Urinary bladder (tissue), 3 donors: ENCODE measurements at regions not wholly inside any gene's neighbourhood (a gene's known extent, or its start where the extent isn't known, plus 50 kb on each side); places are given as distances from the start of the nearest gene placed in this dataset.

ENCODE experiments used
- DNase-seq: peaks from one replicate; pipeline ENCODE4 v3.0.0-alpha.2; 2015; ENCODE audit errors: extremely low spot score
- H3K27ac ChIP-seq: one replicate; pipeline ENCODE4 v1.5.1; 2013; ENCODE audit warnings: low read depth, mild to moderate bottlenecking, moderate library complexity
- H3K36me3 ChIP-seq: one replicate; pipeline ENCODE4 v1.6.1; 2013; ENCODE audit warnings: mild to moderate bottlenecking, moderate library complexity; ENCODE audit not compliant: insufficient read depth
- H3K4me1 ChIP-seq: one replicate; pipeline ENCODE4 v1.6.1; 2013; ENCODE audit warnings: mild to moderate bottlenecking, moderate library complexity; ENCODE audit not compliant: insufficient read depth
- H3K4me3 ChIP-seq: one replicate; pipeline ENCODE4 v1.5.1; 2013; ENCODE audit warnings: low read depth, low read length
- WGBS: extraction: QIAGEN DNeasy Blood & Tissue Kit; methylation state at CpG from one replicate; pipeline ENCODE4 v1.1.7; 2013; 5-methylcytosine and 5-hydroxymethylcytosine counted together
- donor health status: healthy with polysubstance abuse.
- donor health status: healthy.

- H3K4me1 ChIP-seq = no peaks in the 10 kb centered on the region
- H3K36me3 ChIP-seq = no peaks in the 10 kb centered on the region
- no peak overlapping the region for H3K4me3 ChIP-seq
- H3K27ac ChIP-seq = no peak overlapping the region
- no peak for DNase-seq
- 68% methylated on average over 7 of the region's 7 CpGs for WGBS
These were observed 224.0 kb downstream of the AACS start for GRCh38 chr12:125288931-125289928.

GRCh38 chr12:125289970-125290369 is 224.7 kb downstream of the AACS start:
- WGBS = 81% methylated on average over 9 of the region's 9 CpGs
- H3K27ac ChIP-seq = no peak overlapping the region
- no peak for DNase-seq

GRCh38 chr12:125292700-125293099 is 227.5 kb downstream of the AACS start:
- DNase-seq = no peak
- WGBS = 91% methylated on average over 3 of the region's 3 CpGs
- Histone ChIP-seq H3K4me1 (no peaks in the 10 kb centered on the region), H3K27ac (no peak overlapping the region), H3K4me3 (no peak overlapping the region), H3K36me3 (no peaks in the 10 kb centered on the region)

More at GRCh38 chr12:125289970-125290369, 224.7 kb downstream of the AACS start:
- Histone ChIP-seq H3K4me3 (no peak overlapping the region), H3K4me1 (no peaks in the 10 kb centered on the region), H3K36me3 (no peaks in the 10 kb centered on the region)

DNA sequence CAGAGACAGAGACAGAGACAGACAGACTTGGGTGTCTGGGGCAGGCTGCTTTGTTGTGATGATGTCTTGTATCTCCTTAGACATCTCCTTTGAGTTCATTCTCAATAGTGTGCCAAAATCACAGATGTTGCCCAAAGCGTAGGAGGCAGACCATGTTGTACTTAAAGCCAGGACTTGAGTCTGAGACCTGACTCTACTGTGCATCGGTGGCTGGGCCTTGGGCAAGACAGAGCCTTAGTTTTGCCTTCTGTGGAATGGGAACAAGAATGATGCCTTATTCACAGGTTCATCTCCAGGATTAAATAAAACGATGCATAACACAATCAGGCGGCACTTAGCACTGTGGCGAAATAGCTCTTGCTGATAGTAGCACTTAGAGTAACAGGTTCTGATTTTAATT is 230.3 kb downstream of the AACS start:
- WGBS = 89% methylated on average over 5 of the region's 5 CpGs
- Histone ChIP-seq H3K36me3 (no peaks in the 10 kb centered on the region), H3K4me3 (no peak overlapping the region), H3K27ac (no peak overlapping the region), H3K4me1 (no peaks in the 10 kb centered on the region)
- DNase-seq = no peak

- Histone ChIP-seq H3K36me3 (no peaks in the 10 kb centered on the region), H3K27ac (no peak overlapping the region), H3K4me3 (no peak overlapping the region), H3K4me1 (no peaks in the 10 kb centered on the region)
- WGBS = 32% methylated on average over 9 of the region's 9 CpGs
- no peak for DNase-seq
These were observed 231.5 kb downstream of the AACS start for GRCh38 chr12:125296701-125297100.

DNA sequence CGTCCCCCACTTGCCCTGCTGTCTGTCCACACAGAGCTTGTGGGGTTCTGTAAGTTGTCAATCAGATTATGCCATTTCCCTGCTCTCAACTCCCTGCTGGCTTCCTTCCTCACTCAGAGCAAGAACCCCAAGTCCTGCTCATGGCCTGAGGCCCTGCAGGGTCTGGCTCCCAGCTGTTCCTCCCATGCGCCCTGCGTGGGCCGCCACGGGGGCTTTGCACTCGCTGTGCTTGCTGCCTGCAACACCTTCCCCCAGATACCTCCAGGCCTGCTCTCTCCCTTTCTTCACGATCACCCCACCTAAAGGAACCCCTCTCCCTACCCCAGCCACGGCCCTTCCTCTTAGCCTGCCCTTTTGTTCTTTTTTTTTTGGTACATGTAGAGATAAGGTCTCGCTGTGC is 234.6 kb downstream of the AACS start:
- WGBS = 79% methylated on average over 9 of the region's 9 CpGs
- DNase-seq = no peak
- no peak overlapping the region for H3K27ac ChIP-seq
- no peaks in the 10 kb centered on the region for H3K36me3 ChIP-seq
- H3K4me1 ChIP-seq = no peaks in the 10 kb centered on the region
- H3K4me3 ChIP-seq = no peak overlapping the region

GRCh38 chr12:125300249-125300648 is 235.0 kb downstream of the AACS start:
- H3K4me3 ChIP-seq = no peak overlapping the region
- H3K36me3 ChIP-seq = no peaks in the 10 kb centered on the region
- H3K4me1 ChIP-seq = no peaks in the 10 kb centered on the region
- no peak for DNase-seq
- H3K27ac ChIP-seq = no peak overlapping the region
- WGBS = 74% methylated on average over 3 of the region's 3 CpGs

DNA sequence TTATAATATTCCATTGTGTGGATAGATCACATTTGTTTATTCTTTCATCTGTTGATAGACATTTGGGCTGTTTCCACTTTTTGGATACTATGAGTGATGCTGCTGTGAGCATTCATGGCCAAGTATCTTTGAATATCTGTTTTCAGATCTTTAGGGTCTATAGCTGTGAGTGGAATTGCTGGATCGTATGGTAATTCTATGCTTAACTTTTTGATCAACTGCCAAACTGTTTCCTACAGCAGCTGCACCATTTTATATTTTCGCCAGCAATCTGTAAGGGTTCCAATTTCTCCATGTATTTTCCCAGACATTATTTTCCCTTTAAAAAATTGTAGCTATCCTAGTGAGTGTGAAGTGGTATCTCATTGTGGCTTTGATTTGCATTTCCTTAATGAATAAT is 238.1 kb downstream of the AACS start:
- H3K4me3 ChIP-seq = no peak overlapping the region
- no peaks in the 10 kb centered on the region for H3K4me1 ChIP-seq
- H3K36me3 ChIP-seq = no peaks in the 10 kb centered on the region
- DNase-seq = no peak
- H3K27ac ChIP-seq = no peak overlapping the region
- 50% methylated on average over 2 of the region's 2 CpGs for WGBS

GRCh38 chr12:125304029-125304428 is 238.8 kb downstream of the AACS start:
- no peaks in the 10 kb centered on the region for H3K36me3 ChIP-seq
- no peaks in the 10 kb centered on the region for H3K4me1 ChIP-seq
- H3K27ac ChIP-seq = no peak overlapping the region
- WGBS = 94% methylated on average over 10 of the region's 10 CpGs
- no peak overlapping the region for H3K4me3 ChIP-seq
- DNase-seq = no peak

- no peaks in the 10 kb centered on the region for H3K36me3 ChIP-seq
- WGBS = 22% methylated on average over 6 of the region's 6 CpGs
- no peak for DNase-seq
These were observed 240.0 kb downstream of the AACS start for GRCh38 chr12:125305231-125305630.

DNA sequence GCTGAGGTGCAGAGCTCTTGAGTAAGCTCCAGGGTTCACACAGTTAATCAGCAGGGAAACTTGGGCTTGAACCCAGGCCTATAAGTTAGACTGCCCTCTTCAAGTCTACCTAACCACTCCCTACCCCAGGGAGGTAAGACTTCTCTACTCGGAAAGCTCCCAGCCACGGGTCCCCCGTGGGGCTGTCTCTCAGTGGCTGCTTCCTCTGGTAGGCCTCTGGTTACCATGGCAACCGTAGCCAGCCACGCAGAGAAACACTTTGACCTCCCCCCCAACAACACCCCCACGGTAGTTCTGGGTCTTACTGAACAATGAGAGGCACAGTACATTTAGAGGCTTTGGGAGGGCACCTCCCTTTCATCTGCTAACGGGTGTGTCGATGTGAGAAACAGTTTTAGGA is 245.2 kb downstream of the AACS start:
- DNase-seq = no peak

More at GRCh38 chr12:125305231-125305630, 240.0 kb downstream of the AACS start:
- H3K27ac ChIP-seq = no peak overlapping the region
- no peaks in the 10 kb centered on the region for H3K4me1 ChIP-seq
- H3K4me3 ChIP-seq = no peak overlapping the region

DNA sequence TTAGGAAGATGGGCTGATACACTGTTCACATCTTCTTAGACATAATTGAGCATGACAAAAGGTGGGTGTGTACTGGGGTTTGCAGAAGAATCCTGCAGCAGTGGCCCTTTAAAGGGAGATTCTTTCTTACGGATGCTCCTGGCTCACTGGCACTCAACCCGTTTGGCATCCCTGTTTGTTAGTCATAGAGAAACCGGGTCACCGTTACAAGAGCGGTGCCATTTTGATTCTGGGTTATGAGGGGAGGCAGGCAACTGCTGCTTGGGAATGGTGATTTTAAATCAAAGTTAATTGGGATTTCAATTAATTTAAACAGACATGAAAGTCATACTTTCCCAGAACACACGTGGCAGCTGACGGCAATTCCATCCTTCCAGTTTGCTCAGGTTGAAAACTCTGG is 245.8 kb downstream of the AACS start:
- H3K36me3 ChIP-seq = no peaks in the 10 kb centered on the region
- H3K4me1 ChIP-seq = peaks cover under 1% of the 10 kb centered on the region
- no peak overlapping the region for H3K27ac ChIP-seq
- WGBS = 86% methylated on average over 7 of the region's 7 CpGs
- no peak overlapping the region for H3K4me3 ChIP-seq
- no peak for DNase-seq

More for the DNA sequence above, 245.2 kb downstream of the AACS start:
- no peaks in the 10 kb centered on the region for H3K4me1 ChIP-seq
- no peak overlapping the region for H3K27ac ChIP-seq
- H3K36me3 ChIP-seq = no peaks in the 10 kb centered on the region
- H3K4me3 ChIP-seq = no peak overlapping the region
- WGBS = 60% methylated on average over 8 of the region's 8 CpGs

DNA sequence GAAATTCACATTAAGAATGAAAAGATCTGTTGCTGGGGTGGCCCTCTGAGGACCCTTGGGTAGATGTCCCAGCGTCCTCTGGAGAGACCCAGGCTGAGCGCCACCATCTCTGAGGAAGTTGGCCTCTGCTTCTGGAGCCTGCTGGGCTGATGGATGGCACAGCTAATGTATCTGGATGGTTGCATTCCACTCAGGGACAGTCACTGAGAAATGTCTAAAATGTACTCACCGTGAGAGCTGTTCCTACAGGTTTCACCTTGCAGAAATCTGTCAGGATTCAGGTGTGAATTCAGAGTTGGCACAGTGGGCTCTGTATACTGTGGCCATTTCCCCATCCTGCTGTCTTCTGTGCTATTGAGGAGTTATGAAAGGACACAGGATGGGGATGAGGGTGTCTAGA is 247.2 kb downstream of the AACS start:
- Histone ChIP-seq H3K36me3 (no peaks in the 10 kb centered on the region), H3K27ac (no peak overlapping the region), H3K4me1 (peaks cover 1% of the 10 kb centered on the region), H3K4me3 (no peak overlapping the region)
- no peak for DNase-seq
- 79% methylated on average over 3 of the region's 3 CpGs for WGBS

- 32% methylated on average over 22 of the region's 22 CpGs for WGBS
- no peak for DNase-seq
- H3K4me3 ChIP-seq = no peak overlapping the region
- no peak overlapping the region for H3K27ac ChIP-seq
- H3K4me1 ChIP-seq = peaks cover 1% of the 10 kb centered on the region
- no peaks in the 10 kb centered on the region for H3K36me3 ChIP-seq
These were observed 249.0 kb downstream of the AACS start for GRCh38 chr12:125314051-125314755.
